ENCODE measurements at regions not wholly inside any gene's neighbourhood (a gene's known extent, or its start where the extent isn't known, plus 50 kb on each side); places are given as distances from the start of the nearest gene placed in this dataset.

GRCh38 chr2:174667250-174667860, 69.8 kb upstream of the WIPF1 start:
- FAIRE-seq, result no peak

GRCh38 chr2:174666845-174667244, 69.2 kb upstream of the WIPF1 start:
- no peak for FAIRE-seq

GRCh38 chr2:174666312-174666711, 68.7 kb upstream of the WIPF1 start:
- FAIRE-seq, result no peak

DNA sequence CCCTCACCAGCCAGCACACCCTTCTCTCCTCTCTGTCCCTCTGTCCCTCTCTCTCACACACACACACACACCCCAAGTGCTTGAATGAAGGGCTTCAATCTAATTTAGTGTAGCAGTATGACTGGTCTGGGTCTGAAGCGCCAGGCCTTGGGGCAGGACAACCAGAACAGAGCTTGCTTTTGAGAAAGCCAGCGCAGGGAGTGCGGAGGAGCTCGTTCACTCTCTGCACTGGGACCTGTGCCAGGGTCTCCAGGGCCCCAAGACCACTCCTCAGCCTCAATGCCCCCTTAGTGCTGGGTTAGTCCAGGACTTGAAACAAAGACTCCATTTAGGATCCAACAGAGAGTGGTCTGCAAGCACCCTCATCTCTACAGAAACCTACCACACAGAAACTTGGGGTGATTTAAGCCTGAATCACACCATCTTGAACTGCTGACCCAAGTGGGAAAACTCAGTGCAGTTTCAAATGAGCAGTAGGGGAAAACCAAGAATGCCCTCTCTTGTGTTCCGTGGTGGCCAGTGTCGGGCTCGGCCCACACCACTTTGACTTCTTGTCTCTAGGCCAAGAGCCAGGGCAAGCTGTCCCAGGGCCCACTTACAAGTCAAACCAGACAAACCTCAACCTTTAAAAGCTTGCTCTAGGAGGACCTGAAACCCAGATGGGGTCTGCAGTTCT, 66.6 kb upstream of the WIPF1 start:
- no peak for FAIRE-seq

- no peak for FAIRE-seq
These were observed 65.9 kb upstream of the WIPF1 start for GRCh38 chr2:174663550-174663949.

DNA sequence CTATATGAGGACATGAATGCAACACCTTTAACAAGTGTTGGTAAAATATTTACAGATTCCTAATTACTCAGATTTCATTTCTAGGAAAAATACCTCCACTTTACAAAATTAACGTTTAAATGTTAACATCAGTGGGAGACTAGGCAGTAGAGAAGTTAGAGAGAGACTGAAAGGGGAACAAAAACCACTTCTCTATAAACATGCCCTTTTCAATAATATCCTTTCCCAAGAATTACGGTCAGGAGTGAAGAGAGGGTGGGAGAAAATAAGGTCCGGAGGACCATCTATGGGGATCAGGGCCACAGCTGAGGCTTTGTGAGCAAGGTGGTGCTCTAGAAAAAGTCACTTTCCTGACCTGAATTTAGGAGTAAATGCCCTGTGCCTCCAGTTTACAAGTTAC, 65.3 kb upstream of the WIPF1 start:
- FAIRE-seq, result no peak

GRCh38 chr2:174662459-174662858, 64.9 kb upstream of the WIPF1 start:
- no peak for FAIRE-seq

DNA sequence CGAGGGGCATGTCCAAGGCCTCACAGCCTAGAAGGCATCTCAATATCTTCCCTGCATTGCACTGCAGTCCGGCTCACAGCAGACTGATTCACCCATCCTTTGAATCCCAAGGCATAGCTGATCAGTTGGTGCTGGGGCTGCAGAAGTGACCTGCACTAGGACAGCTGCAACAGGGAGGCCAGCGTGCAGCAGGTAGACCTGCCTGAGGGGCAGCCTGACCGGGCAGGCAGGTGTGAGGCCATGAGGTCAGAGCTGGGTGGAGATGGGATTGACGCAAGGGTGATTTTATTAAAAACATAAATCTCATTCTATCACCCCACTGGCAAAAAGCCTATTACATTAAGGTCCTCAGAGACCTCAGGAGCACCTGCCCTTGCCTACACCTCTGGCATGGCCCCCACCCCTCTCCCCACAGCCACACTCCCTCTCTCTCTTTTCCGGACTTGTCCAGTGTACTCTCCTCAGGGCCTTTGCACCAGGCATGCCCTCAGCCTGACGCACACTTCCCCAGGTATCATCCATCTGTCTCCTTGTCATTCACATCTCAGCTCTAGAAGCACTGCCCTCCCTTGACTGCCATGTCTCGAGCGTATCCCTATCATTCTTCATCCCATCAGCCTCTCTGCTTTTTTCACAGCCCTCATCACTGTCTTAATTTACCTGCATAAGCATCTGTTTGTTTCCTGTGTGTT, 63.5 kb upstream of the WIPF1 start:
- FAIRE-seq, result no peak

DNA sequence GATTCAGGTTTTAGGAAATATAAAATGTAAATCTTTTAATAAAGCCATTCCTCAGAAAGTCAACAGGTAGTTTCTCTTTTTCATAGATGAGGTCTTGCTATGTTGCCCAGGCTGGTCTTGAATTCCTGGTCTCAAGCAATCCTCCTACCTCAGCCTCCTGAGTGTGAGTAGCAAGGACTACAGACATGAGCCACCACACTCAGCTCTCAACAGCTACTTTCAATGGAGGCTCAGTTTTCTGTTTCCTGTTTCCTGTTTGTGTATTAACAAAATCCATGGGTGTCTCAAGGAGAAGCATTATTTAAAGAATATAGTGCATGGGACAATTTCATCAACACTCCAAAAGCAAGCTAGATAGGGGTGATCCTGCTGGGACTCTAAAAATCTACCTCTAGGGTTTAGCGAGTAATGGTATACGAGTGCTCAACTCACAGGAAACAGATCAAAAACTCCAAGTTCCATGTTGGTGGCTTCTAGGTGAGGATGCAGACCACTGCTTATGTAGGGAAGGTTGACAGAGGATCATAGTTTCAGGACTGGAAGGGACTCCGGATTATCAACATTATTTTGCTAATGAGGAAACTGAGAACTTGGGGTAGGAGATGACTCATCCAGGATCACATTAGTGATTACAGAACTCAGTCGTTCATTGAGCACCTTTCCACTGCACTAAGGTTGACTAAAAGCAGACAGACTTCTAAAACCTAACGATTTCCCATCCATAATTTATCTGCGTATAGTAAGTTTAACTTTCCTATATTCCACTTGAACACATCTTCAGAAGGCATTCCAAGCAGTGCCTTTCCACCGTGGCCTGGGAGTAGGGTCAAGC, 61.7 kb upstream of the WIPF1 start:
- no peak for FAIRE-seq

- no peak for FAIRE-seq
These were observed 59.1 kb upstream of the WIPF1 start for GRCh38 chr2:174656676-174657176.

GRCh38 chr2:174656035-174656434, 58.4 kb upstream of the WIPF1 start:
- no peak for FAIRE-seq

DNA sequence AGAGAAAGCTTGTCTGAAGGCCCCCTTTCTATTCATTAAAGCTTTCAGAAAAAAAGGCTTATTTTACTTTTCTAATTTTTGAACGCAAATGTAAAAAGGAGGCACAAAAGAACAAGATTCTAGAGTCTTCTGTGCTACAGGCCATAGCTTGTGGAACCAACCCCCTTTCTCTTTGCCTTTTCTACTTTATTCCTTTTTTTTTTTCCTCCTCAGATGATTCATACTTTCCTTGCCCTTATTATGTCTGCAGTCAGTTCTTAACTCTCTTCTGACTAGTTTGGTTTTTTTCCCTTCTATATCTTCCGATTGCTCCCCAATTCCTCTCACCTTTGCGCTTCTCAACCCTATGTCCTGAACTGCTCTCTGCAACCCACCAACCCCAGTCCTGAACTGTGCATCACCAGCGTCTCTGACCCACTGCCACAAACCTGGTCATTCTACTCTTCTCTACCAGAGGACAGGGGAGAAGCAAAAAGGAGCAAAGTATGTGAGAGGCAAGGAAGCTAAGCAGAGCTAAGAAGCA, 56.9 kb upstream of the WIPF1 start:
- no peak for FAIRE-seq

DNA sequence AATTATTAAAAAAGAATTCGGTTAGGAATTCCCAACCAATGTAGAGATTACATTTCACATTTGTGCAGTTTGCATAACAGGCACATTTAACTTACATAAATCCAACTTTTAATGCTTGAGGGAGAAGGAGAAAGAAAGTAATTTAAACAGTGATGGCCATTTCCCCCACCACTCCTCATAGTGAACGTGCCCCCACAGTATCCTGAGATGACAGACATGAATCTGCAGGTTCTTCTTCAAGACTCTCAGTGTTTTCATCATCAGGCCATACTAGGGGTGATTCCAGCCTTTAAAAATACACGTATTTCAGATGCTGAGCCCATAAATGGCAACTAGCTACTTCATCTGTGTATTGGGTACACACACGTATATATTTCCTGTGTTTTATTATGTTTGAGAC, 51.3 kb upstream of the WIPF1 start:
- FAIRE-seq, result no peak
